Endothelial cell of umbilical vein (primary cell): ENCODE measurements at regions not wholly inside any gene's neighbourhood (a gene's known extent, or its start where the extent isn't known, plus 50 kb on each side); places are given as distances from the start of the nearest gene placed in this dataset.

ENCODE experiments used
- BruUV-seq: library from RNA; stranded (reverse); fragments of 400-500 nt; replicated peaks from 2 replicates; lab custom pipeline; 2021; lab: Mats Ljungman, UMichigan
- CTCF ChIA-PET: fragments of 300-600, 350-600 bp; sonication (Branson Sonifier 250); formaldehyde crosslinking; loops from one replicate; lab custom pipeline; 2021; ENCODE audit warnings: antibody characterized with exemption, inconsistent platforms; lab: Charles Lee
- POLR2A ChIA-PET: fragments of 300-600, 350-600 bp; sonication (Branson Sonifier 250); formaldehyde crosslinking; loops from one replicate; lab custom pipeline; 2021; ENCODE audit warnings: antibody characterized with exemption, inconsistent platforms; lab: Charles Lee
- DNase-seq: peaks from one replicate; pipeline ENCODE4 v3.0.0-alpha.2; 2011; ENCODE audit warnings: low read depth, low spot score
- FAIRE-seq: peaks from 2 replicates; lab custom pipeline; 2011; peaks lifted over from hg19 to GRCh38; lab: Jason Lieb, UNC
- H2AFZ ChIP-seq: 2 replicates; pipeline ENCODE4 v1.6.0; 2012; ENCODE audit warnings: low read depth, low read length, control low read depth, inconsistent platforms
- H3K27ac ChIP-seq: 2 replicates; pipeline ENCODE4 v1.5.1; 2011; ENCODE audit warnings: low read depth, mild to moderate bottlenecking, control low read depth, low read length, moderate library complexity; ENCODE audit not compliant: insufficient read depth
- H3K27me3 ChIP-seq, 2 experiments: 2 replicates each; pipeline versions ENCODE4 v1.6.0 to v1.6.1; 2011; ENCODE audit warnings: low read length in 2 of 2, mixed read lengths in 1 of 2; ENCODE audit not compliant: control insufficient read depth in 2 of 2, insufficient read depth in 2 of 2
- H3K36me3 ChIP-seq, 2 experiments: 2 replicates in 1 of 2; 3 replicates in 1 of 2; pipeline ENCODE4 v1.5.1; 2011; ENCODE audit warnings: low read length in 2 of 2, mild to moderate bottlenecking in 1 of 2, moderate library complexity in 1 of 2; ENCODE audit not compliant: control insufficient read depth in 2 of 2, insufficient read depth in 2 of 2; ENCODE audit errors: extremely low read depth in 1 of 2
- H3K4me1 ChIP-seq: 3 replicates; pipeline ENCODE4 v1.5.1; 2011; ENCODE audit warnings: mild to moderate bottlenecking, low read length; ENCODE audit not compliant: control insufficient read depth, insufficient read depth; ENCODE audit errors: extremely low read depth
- H3K4me2 ChIP-seq: 2 replicates; pipeline ENCODE4 v1.6.1; 2011; ENCODE audit warnings: low read length, control low read depth, mixed read lengths; ENCODE audit not compliant: insufficient read depth
- H3K4me3 ChIP-seq, 3 experiments: fragments of 200-600 bp in 1 of 3; sonication (generic), shearing (Covaris generic) in 1 of 3; replicated peaks in 1 of 3; 2 replicates each; pipeline ENCODE4 v1.5.1; 2011 to 2016; ENCODE audit warnings: control low read depth in 3 of 3, low read length in 3 of 3, mild to moderate bottlenecking in 2 of 3, inconsistent platforms in 1 of 3, low read depth in 1 of 3, moderate library complexity in 1 of 3; ENCODE audit not compliant: insufficient read depth in 1 of 3
- H3K79me2 ChIP-seq: 2 replicates; pipeline ENCODE4 v1.6.0; 2012; ENCODE audit warnings: low read length, inconsistent platforms; ENCODE audit not compliant: control insufficient read depth, insufficient read depth
- H3K9ac ChIP-seq: replicated peaks from 2 replicates; pipeline ENCODE3; 2011; ENCODE audit warnings: low read length, control low read depth; ENCODE audit not compliant: insufficient read depth; ENCODE audit errors: extremely low read depth
- H3K9me1 ChIP-seq: replicated peaks from 3 replicates; pipeline ENCODE4 v1.6.0; 2011; ENCODE audit warnings: mild to moderate bottlenecking, low read length; ENCODE audit not compliant: control insufficient read depth, insufficient read depth; ENCODE audit errors: extremely low read depth
- H3K9me3 ChIP-seq: replicated peaks from 2 replicates; pipeline ENCODE4 v1.5.1; 2012; ENCODE audit warnings: low read length, inconsistent platforms; ENCODE audit not compliant: control insufficient read depth, insufficient read depth
- H4K20me1 ChIP-seq: replicated peaks from 2 replicates; pipeline ENCODE3; 2011; ENCODE audit warnings: mild to moderate bottlenecking, low read length; ENCODE audit not compliant: control insufficient read depth, insufficient read depth; ENCODE audit errors: extremely low read depth
- CTCF ChIP-seq, 2 donors: IDR thresholded peaks; 1 replicate in 1 of 2; 2 replicates in 1 of 2; pipeline ENCODE4 v1.5.1; 2011; ENCODE audit warnings: low read length in 2 of 2, mild to moderate bottlenecking in 2 of 2, moderate library complexity in 2 of 2, control low read depth in 1 of 2, inconsistent platforms in 1 of 2, low read depth in 1 of 2; ENCODE audit not compliant: insufficient read depth in 1 of 2; ENCODE audit errors: extremely low read depth in 1 of 2
- EZH2 ChIP-seq: IDR thresholded peaks from 2 replicates; pipeline ENCODE4 v1.6.1; 2012; ENCODE audit warnings: borderline replicate concordance, low read depth, mild to moderate bottlenecking, moderate library complexity, low read length, inconsistent platforms; ENCODE audit not compliant: severe bottlenecking
- FOS ChIP-seq: IDR thresholded peaks from 2 replicates; pipeline ENCODE4 v1.6.1; 2011; ENCODE audit warnings: mild to moderate bottlenecking, low read length, moderate library complexity, borderline replicate concordance; ENCODE audit not compliant: insufficient read depth
- GATA2 ChIP-seq: IDR thresholded peaks from 2 replicates; pipeline ENCODE4 v1.7.0; 2011; ENCODE audit warnings: low read depth, mild to moderate bottlenecking, moderate library complexity, mixed read lengths, low read length; ENCODE audit not compliant: insufficient read length, insufficient read depth
- JUN ChIP-seq: IDR thresholded peaks from 2 replicates; pipeline ENCODE4 v1.6.1; 2011; ENCODE audit warnings: borderline replicate concordance, low read depth; ENCODE audit not compliant: insufficient read length, insufficient read depth
- MAX ChIP-seq: IDR thresholded peaks from 2 replicates; pipeline ENCODE4 v1.6.1; 2011; ENCODE audit not compliant: insufficient read depth, insufficient read length
- MYC ChIP-seq: IDR thresholded peaks from one replicate; pipeline ENCODE4 v1.6.1; 2011; ENCODE audit warnings: mild to moderate bottlenecking, low read depth, low read length
- POLR2A ChIP-seq: IDR thresholded peaks from 2 replicates; pipeline ENCODE4 v1.6.1; 2012; ENCODE audit warnings: low read depth, mild to moderate bottlenecking, control low read depth, low read length
- POLR2AphosphoS5 ChIP-seq: IDR thresholded peaks from 2 replicates; pipeline ENCODE4 v1.6.1; 2012; ENCODE audit warnings: low read depth, mild to moderate bottlenecking, control low read depth, low read length, moderate library complexity; ENCODE audit not compliant: insufficient read depth
- dilution Hi-C: fragments of 300-500 bp; cut with MboI; formaldehyde crosslinking; loops from one replicate; pipeline ENCODE4 v1.15.0; 2019; ENCODE audit warnings: low sequenced_read_pairs; ENCODE audit not compliant: extremely low pct_ligation_motif_present
- intact Hi-C: fragments of 100-400 bp; cut with micrococcal nuclease; formaldehyde crosslinking; loops from one replicate; pipeline ENCODE4 v1.10.0; 2022

GRCh38 chr16:73997340-73997711 lies 299.3 kb upstream of the PSMD7 start:
- Histone ChIP-seq H3K9ac (no peak overlapping the region), H3K36me3 (no peaks in the 10 kb centered on the region), H4K20me1 (no peaks in the 10 kb centered on the region), H3K27ac (no peak overlapping the region), H3K9me1 (no peaks in the 10 kb centered on the region), H2AFZ (no peak overlapping the region), H3K79me2 (no peaks in the 10 kb centered on the region), H3K4me1 (no peaks in the 10 kb centered on the region), H3K27me3 (no peaks in the 10 kb centered on the region), H3K9me3 (peaks cover 2% of the 10 kb centered on the region), H3K4me2 (no peak overlapping the region), H3K4me3 (no peak overlapping the region)
- no peak for TF ChIP-seq CTCF (IDR thresholded peaks at IDR 0.05; ENCODE audit: extremely low read depth in 1 of 2, insufficient read depth in 1 of 2, low read depth in 1 of 2, low read length in 2 of 2)
- dilution Hi-C loops (no loop called here), intact Hi-C loops (no loop called here)
- no peak for FAIRE-seq
- no peak for DNase-seq
- no TSS peak for BruUV-seq
- CTCF ChIA-PET, result no interaction called here
- POLR2A ChIA-PET, result no interaction called here

- Histone ChIP-seq H4K20me1 (no peaks in the 10 kb centered on the region), H3K27ac (no peak overlapping the region), H3K9me3 (peaks cover 2% of the 10 kb centered on the region), H3K4me3 (no peak overlapping the region), H3K4me2 (no peak overlapping the region), H2AFZ (no peak overlapping the region), H3K36me3 (no peaks in the 10 kb centered on the region), H3K79me2 (no peaks in the 10 kb centered on the region), H3K9me1 (no peaks in the 10 kb centered on the region), H3K9ac (no peak overlapping the region), H3K27me3 (no peaks in the 10 kb centered on the region), H3K4me1 (no peaks in the 10 kb centered on the region)
- FAIRE-seq, result no peak
- TF ChIP-seq MYC, result no peak
- TF ChIP-seq GATA2, result no peak
- TF ChIP-seq POLR2AphosphoS5, result no peak
- no peak for TF ChIP-seq CTCF (IDR thresholded peaks at IDR 0.05; ENCODE audit: extremely low read depth in 1 of 2, insufficient read depth in 1 of 2, low read depth in 1 of 2, low read length in 2 of 2)
- no peak for TF ChIP-seq POLR2A
- no peak for TF ChIP-seq JUN
- no peak for TF ChIP-seq EZH2
- TF ChIP-seq MAX, result no peak
- no peak for TF ChIP-seq FOS
- CTCF ChIA-PET, result no interaction called here
- no peak for DNase-seq
- intact Hi-C loops (no loop called here), dilution Hi-C loops (no loop called here)
- POLR2A ChIA-PET, result no interaction called here
- no TSS peak for BruUV-seq
Measured at GRCh38 chr16:73996624-73997339, 299.8 kb upstream of the PSMD7 start.
